WTC11 (cell line): ENCODE measurements at regions not wholly inside any gene's neighbourhood (a gene's known extent, or its start where the extent isn't known, plus 50 kb on each side); places are given as distances from the start of the nearest gene placed in this dataset.
A peak's percentile ranks its signal among the peaks of the same experiment; 100 is the strongest.

Experiments
- ATAC-seq: fragments of 200-7000 bp; cut with Tn5 transposase; 2 replicates; pipeline ENCODE4 v1.10.0; 2021; ENCODE audit warnings: mild to moderate bottlenecking, moderate library complexity
- CTCF ChIA-PET: fragments of 300-600 bp; sonication (Branson Sonifier 250); formaldehyde crosslinking; loops from one replicate; lab custom pipeline; 2021; ENCODE audit warnings: antibody characterized with exemption; lab: Charles Lee
- POLR2A ChIA-PET: fragments of 350-600 bp; sonication (Branson Sonifier 250); formaldehyde crosslinking; loops from one replicate; lab custom pipeline; 2021; ENCODE audit warnings: antibody characterized with exemption; lab: Charles Lee
- DNase-seq: peaks from one replicate; pipeline ENCODE4 v3.0.0; 2021; ENCODE audit warnings: low spot score
- H3K27ac Mint-ChIP-seq: 2 replicates; pipeline ENCODE4 v1.8.0; 2021; ENCODE audit warnings: mixed read lengths
- H3K27me3 Mint-ChIP-seq: 2 replicates; pipeline ENCODE4 v1.8.0; 2021; ENCODE audit warnings: low read depth, mild to moderate bottlenecking, moderate library complexity, mixed read lengths
- H3K36me3 Mint-ChIP-seq: 2 replicates; pipeline ENCODE4 v1.8.0; 2021; ENCODE audit warnings: mixed read lengths
- H3K4me1 Mint-ChIP-seq: 2 replicates; pipeline ENCODE4 v1.8.0; 2022; ENCODE audit warnings: mixed read lengths
- H3K4me3 Mint-ChIP-seq: 2 replicates; pipeline ENCODE4 v1.8.0; 2021; ENCODE audit warnings: mild to moderate bottlenecking, moderate library complexity, mixed read lengths
- H3K9me3 Mint-ChIP-seq: 2 replicates; pipeline ENCODE4 v1.8.0; 2021; ENCODE audit warnings: mixed read lengths
- CTCF ChIP-seq: fragments of 200-600 bp; IDR thresholded peaks from 2 replicates; pipeline ENCODE4 v1.8.0; 2022; ENCODE audit warnings: antibody characterized with exemption
- FOXK1 ChIP-seq: sonication (generic); formaldehyde crosslinking; IDR thresholded peaks from 2 replicates; pipeline ENCODE4 v1.8.0; 2022; ENCODE audit warnings: mild to moderate bottlenecking, moderate library complexity, missing genetic modification reagents
- GABPB1 ChIP-seq: sonication (generic); formaldehyde crosslinking; IDR thresholded peaks from 2 replicates; pipeline ENCODE4 v1.8.1; 2023; ENCODE audit warnings: mild to moderate bottlenecking, missing genetic modification reagents
- HMGXB4 ChIP-seq: sonication (generic); formaldehyde crosslinking; IDR thresholded peaks from 2 replicates; pipeline ENCODE4 v1.8.1; 2023; ENCODE audit warnings: mild to moderate bottlenecking, moderate library complexity, missing genetic modification reagents
- IRF1 ChIP-seq: sonication (generic); formaldehyde crosslinking; IDR thresholded peaks from 2 replicates; pipeline ENCODE4 v1.8.0; 2023; ENCODE audit warnings: missing genetic modification reagents
- MAX ChIP-seq: sonication (generic); formaldehyde crosslinking; IDR thresholded peaks from 2 replicates; pipeline ENCODE4 v1.8.0; 2022; ENCODE audit warnings: mild to moderate bottlenecking, missing genetic modification reagents
- PRRX2 ChIP-seq: fragments of 250-450 bp; sonication (Bioruptor Pico); IDR thresholded peaks from 2 replicates; pipeline ENCODE4 v1.8.0; 2021; ENCODE audit warnings: mild to moderate bottlenecking
- SMAD4 ChIP-seq: sonication (generic); formaldehyde crosslinking; IDR thresholded peaks from 2 replicates; pipeline ENCODE4 v1.8.0; 2022; ENCODE audit warnings: mild to moderate bottlenecking, missing genetic modification reagents
- TCF7 ChIP-seq: sonication (generic); formaldehyde crosslinking; IDR thresholded peaks from 2 replicates; pipeline ENCODE4 v1.8.0; 2022; ENCODE audit warnings: mild to moderate bottlenecking, low read depth, missing genetic modification reagents, moderate library complexity
- TEAD1 ChIP-seq: sonication (generic); formaldehyde crosslinking; IDR thresholded peaks from 2 replicates; pipeline ENCODE4 v1.8.0; 2022; ENCODE audit warnings: mild to moderate bottlenecking, missing genetic modification reagents
- TP53 ChIP-seq: sonication (generic); formaldehyde crosslinking; IDR thresholded peaks from 2 replicates; pipeline ENCODE4 v1.8.1; 2023; ENCODE audit warnings: mild to moderate bottlenecking, missing genetic modification reagents
- ZNF138 ChIP-seq: sonication (generic); formaldehyde crosslinking; conservative IDR thresholded peaks from 2 replicates; pipeline ENCODE4 v1.8.1; 2022; ENCODE audit warnings: mild to moderate bottlenecking, moderate library complexity, missing genetic modification reagents
- ZNF219 ChIP-seq: sonication (generic); formaldehyde crosslinking; IDR thresholded peaks from 2 replicates; pipeline ENCODE4 v1.8.0; 2023; ENCODE audit warnings: missing genetic modification reagents, mild to moderate bottlenecking, borderline replicate concordance
- ZNF396 ChIP-seq: fragments of 250-450 bp; sonication (Bioruptor Pico); IDR thresholded peaks from 2 replicates; pipeline ENCODE4 v1.8.0; 2021; ENCODE audit warnings: mild to moderate bottlenecking, moderate library complexity, borderline replicate concordance
- TF ChIP-seq, protein P1 (sequence below): fragments of 250-450 bp; sonication (Bioruptor Pico); IDR thresholded peaks from 2 replicates; pipeline ENCODE4 v1.9.0; 2021; ENCODE audit warnings: mild to moderate bottlenecking
- TF ChIP-seq, protein P2 (sequence below): sonication (generic); formaldehyde crosslinking; IDR thresholded peaks from 2 replicates; pipeline ENCODE4 v1.8.0; 2023; ENCODE audit warnings: missing genetic modification reagents, mild to moderate bottlenecking, borderline replicate concordance

DNA sequence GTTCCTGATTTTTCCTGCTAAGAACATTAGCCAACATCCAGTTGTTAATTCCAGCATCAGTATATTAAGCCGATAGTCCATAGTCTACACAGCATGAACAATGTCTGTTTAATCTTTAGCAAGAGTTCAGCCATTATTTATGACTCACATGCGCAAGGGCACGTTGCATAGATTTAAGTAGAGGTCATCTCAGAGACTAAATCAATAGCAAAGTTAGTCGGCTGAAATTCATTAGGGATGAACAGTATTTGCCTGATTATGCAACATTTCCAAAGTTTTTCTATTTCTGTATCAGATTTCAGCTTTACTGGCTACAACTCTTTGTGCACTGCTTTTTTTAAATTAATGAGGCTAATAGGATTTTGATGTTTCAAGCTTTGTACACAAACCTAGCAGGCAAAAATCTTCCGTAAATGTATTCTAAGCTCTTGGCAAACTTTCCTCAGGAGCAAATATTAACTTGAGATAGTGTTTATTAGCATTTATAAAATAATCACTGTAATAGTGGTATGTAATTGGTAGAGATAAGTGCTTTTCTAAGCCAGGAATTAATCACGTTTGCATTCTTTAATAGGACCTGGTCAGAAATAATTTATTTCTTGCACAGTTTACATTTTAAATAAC, 578.7 kb upstream of the ID2 start:
- TF ChIP-seq IRF1 (CRISPR knock-in tag) (no peak), FOXK1 (CRISPR knock-in tag) (no peak), ZNF138 (CRISPR knock-in tag) (no peak), GABPB1 (CRISPR knock-in tag) (peak; percentile 85)
- TF ChIP-seq, protein P1, sequence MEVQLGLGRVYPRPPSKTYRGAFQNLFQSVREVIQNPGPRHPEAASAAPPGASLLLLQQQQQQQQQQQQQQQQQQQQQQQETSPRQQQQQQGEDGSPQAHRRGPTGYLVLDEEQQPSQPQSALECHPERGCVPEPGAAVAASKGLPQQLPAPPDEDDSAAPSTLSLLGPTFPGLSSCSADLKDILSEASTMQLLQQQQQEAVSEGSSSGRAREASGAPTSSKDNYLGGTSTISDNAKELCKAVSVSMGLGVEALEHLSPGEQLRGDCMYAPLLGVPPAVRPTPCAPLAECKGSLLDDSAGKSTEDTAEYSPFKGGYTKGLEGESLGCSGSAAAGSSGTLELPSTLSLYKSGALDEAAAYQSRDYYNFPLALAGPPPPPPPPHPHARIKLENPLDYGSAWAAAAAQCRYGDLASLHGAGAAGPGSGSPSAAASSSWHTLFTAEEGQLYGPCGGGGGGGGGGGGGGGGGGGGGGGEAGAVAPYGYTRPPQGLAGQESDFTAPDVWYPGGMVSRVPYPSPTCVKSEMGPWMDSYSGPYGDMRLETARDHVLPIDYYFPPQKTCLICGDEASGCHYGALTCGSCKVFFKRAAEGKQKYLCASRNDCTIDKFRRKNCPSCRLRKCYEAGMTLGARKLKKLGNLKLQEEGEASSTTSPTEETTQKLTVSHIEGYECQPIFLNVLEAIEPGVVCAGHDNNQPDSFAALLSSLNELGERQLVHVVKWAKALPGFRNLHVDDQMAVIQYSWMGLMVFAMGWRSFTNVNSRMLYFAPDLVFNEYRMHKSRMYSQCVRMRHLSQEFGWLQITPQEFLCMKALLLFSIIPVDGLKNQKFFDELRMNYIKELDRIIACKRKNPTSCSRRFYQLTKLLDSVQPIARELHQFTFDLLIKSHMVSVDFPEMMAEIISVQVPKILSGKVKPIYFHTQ (CRISPR knock-in tag), result no peak
- H3K4me3 Mint-ChIP-seq, result no peak overlapping the region
- H3K4me1 Mint-ChIP-seq, result peaks cover 12% of the 10 kb centered on the region
- H3K27ac Mint-ChIP-seq, result no peak overlapping the region
- no peaks in the 10 kb centered on the region for H3K27me3 Mint-ChIP-seq
- H3K36me3 Mint-ChIP-seq, result no peaks in the 10 kb centered on the region
- ChIA-PET CTCF (no interaction called here), POLR2A (no interaction called here)
- H3K9me3 Mint-ChIP-seq, result no peaks in the 10 kb centered on the region
- ATAC-seq (no peak), DNase-seq (no peak)

- Mint-ChIP-seq H3K27ac (no peak overlapping the region), H3K27me3 (no peaks in the 10 kb centered on the region; the same call in 1 of the 2 replicates), H3K9me3 (peaks cover 18% of the 10 kb centered on the region), H3K4me1 (peaks cover 18% of the 10 kb centered on the region), H3K36me3 (peaks cover 12% of the 10 kb centered on the region), H3K4me3 (no peak overlapping the region)
- ChIA-PET CTCF (interaction anchor here (1.2 kb wide), 1 partner anchor 273 kb away, joined by 3 read pairs; no protein-coding TSS in a partner anchor), POLR2A (no interaction called here)
- DNase-seq (no peak), ATAC-seq (no peak)
- TF ChIP-seq FOXK1 (CRISPR knock-in tag), result no peak
- TF ChIP-seq, all 79 proteins: peak for 0
Measured at GRCh38 chr2:8107150-8107549, 574.7 kb upstream of the ID2 start.

DNA sequence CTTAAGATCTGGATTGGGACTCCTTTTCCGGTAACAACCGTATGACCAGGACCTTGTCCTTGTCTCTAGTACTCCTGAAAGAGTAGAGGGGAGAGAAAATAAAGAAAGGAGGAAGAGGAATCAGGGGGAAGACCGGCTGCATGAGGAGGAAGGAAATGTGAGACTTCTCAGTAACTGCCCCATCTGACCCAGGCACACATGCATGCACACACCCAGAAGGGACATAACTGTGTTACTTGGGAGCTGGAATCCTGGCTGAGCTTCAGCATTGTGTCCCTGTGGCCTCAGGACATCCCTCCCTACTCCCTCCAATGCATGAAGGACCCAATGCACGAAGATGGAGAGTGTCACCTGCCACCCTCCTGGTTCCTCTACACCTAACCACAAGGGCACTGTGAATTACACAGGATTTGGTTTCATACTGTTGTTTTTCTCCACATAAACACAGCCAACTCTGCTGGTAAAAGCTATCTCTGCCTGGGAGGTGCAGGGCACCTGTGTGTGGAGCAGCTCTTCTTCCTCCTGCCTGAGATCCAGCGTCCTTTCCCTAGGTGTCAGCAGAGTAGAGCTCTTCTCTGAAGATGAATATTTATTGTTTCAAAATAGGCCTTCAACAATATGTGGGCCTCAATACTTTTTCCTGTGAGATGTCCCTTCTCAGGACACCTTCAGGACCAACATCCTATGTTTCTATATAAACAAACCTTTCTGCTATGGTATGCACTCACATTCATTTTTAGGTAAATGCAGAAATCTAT, 574.1 kb upstream of the ID2 start:
- DNase-seq (no peak), ATAC-seq (no peak)
- Mint-ChIP-seq H3K27me3 (no peaks in the 10 kb centered on the region; the same call in 1 of the 2 replicates), H3K4me3 (no peak overlapping the region), H3K9me3 (peaks cover 22% of the 10 kb centered on the region), H3K36me3 (peaks cover 12% of the 10 kb centered on the region)
- POLR2A ChIA-PET, result no interaction called here
- TF ChIP-seq CTCF, result no peak
- TF ChIP-seq PRRX2 (CRISPR knock-in tag), result no peak
- TF ChIP-seq TCF7 (CRISPR knock-in tag), result no peak
- TF ChIP-seq MAX (CRISPR knock-in tag), result no peak
- no peak for TF ChIP-seq ZNF396 (CRISPR knock-in tag)
- TF ChIP-seq TEAD1 (CRISPR knock-in tag), result no peak
- TF ChIP-seq SMAD4 (CRISPR knock-in tag), result no peak
- TF ChIP-seq HMGXB4 (CRISPR knock-in tag), result no peak
- no peak for TF ChIP-seq ZNF219 (CRISPR knock-in tag)
- TF ChIP-seq, protein P2, sequence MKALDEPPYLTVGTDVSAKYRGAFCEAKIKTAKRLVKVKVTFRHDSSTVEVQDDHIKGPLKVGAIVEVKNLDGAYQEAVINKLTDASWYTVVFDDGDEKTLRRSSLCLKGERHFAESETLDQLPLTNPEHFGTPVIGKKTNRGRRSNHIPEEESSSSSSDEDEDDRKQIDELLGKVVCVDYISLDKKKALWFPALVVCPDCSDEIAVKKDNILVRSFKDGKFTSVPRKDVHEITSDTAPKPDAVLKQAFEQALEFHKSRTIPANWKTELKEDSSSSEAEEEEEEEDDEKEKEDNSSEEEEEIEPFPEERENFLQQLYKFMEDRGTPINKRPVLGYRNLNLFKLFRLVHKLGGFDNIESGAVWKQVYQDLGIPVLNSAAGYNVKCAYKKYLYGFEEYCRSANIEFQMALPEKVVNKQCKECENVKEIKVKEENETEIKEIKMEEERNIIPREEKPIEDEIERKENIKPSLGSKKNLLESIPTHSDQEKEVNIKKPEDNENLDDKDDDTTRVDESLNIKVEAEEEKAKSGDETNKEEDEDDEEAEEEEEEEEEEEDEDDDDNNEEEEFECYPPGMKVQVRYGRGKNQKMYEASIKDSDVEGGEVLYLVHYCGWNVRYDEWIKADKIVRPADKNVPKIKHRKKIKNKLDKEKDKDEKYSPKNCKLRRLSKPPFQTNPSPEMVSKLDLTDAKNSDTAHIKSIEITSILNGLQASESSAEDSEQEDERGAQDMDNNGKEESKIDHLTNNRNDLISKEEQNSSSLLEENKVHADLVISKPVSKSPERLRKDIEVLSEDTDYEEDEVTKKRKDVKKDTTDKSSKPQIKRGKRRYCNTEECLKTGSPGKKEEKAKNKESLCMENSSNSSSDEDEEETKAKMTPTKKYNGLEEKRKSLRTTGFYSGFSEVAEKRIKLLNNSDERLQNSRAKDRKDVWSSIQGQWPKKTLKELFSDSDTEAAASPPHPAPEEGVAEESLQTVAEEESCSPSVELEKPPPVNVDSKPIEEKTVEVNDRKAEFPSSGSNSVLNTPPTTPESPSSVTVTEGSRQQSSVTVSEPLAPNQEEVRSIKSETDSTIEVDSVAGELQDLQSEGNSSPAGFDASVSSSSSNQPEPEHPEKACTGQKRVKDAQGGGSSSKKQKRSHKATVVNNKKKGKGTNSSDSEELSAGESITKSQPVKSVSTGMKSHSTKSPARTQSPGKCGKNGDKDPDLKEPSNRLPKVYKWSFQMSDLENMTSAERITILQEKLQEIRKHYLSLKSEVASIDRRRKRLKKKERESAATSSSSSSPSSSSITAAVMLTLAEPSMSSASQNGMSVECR (CRISPR knock-in tag), result no peak
- TF ChIP-seq TP53 (CRISPR knock-in tag), result no peak
- TF ChIP-seq, all 79 proteins: peak for 0
- CTCF ChIA-PET, result interaction anchor here (1.2 kb wide), 1 partner anchor 273 kb away, joined by 3 read pairs; no protein-coding TSS in a partner anchor
- H3K27ac Mint-ChIP-seq, result no peak overlapping the region
- H3K4me1 Mint-ChIP-seq, result peaks cover 18% of the 10 kb centered on the region
